ENCODE measurements at regions not wholly inside any gene's neighbourhood (a gene's known extent, or its start where the extent isn't known, plus 50 kb on each side); places are given as distances from the start of the nearest gene placed in this dataset.
A peak's percentile ranks its signal among the peaks of the same experiment; 100 is the strongest.

GRCh38 chr1:55662875-55663274 is 447.7 kb upstream of the USP24 start:
- Histone ChIP-seq H3K4me3 (no peak overlapping the region), H3K4me1 (ENCODE audit: control insufficient read depth in 5 of 5, insufficient read depth in 5 of 5, low read length in 5 of 5) (peaks cover 0 to 11% (median 0%) of the 10 kb centered on the region in 5 donors), H3K36me3 (ENCODE audit: control insufficient read depth in 4 of 4, insufficient read depth in 4 of 4, low read length in 4 of 4) (no peaks in the 10 kb centered on the region), H3K9me3 (ENCODE audit: control insufficient read depth in 4 of 4, insufficient read depth in 3 of 4, low read length in 3 of 4) (no peaks in the 10 kb centered on the region), H3K9ac (ENCODE audit: insufficient read depth in 1 of 2, low read length in 2 of 2) (no peak overlapping the region), H3K27me3 (ENCODE audit: control insufficient read depth in 3 of 3, insufficient read depth in 3 of 3, low read length in 2 of 3) (no peaks in the 10 kb centered on the region), H3K27ac (ENCODE audit: low read depth in 1 of 2, low read length in 1 of 2) (no peak overlapping the region)
- ATAC-seq (ENCODE audit: insufficient read depth, low FRiP score) (no peak), DNase-seq (no peak)
- TF ChIP-seq CTCF (IDR thresholded peaks at IDR 0.05; ENCODE audit: control extremely low read depth, extremely low read depth), result no peak
- 89 to 92% methylated on average over 3 of the region's 3 CpGs for WGBS, 2 donors

- DNase-seq (peak in 2 of 3 donors; percentile 55 to 56), ATAC-seq (ENCODE audit: insufficient read depth, low FRiP score) (no peak)
- Histone ChIP-seq H3K27me3 (ENCODE audit: control insufficient read depth in 3 of 3, insufficient read depth in 3 of 3, low read length in 2 of 3) (no peaks in the 10 kb centered on the region), H3K9ac (ENCODE audit: insufficient read depth in 1 of 2, low read length in 2 of 2) (no peak overlapping the region), H3K4me3 (no peak overlapping the region), H3K4me1 (ENCODE audit: control insufficient read depth in 5 of 5, insufficient read depth in 5 of 5, low read length in 5 of 5) (peaks cover 0 to 11% (median 0%) of the 10 kb centered on the region in 5 donors), H3K36me3 (ENCODE audit: control insufficient read depth in 4 of 4, insufficient read depth in 4 of 4, low read length in 4 of 4) (no peaks in the 10 kb centered on the region), H3K27ac (ENCODE audit: low read depth in 1 of 2, low read length in 1 of 2) (no peak overlapping the region), H3K9me3 (ENCODE audit: control insufficient read depth in 4 of 4, insufficient read depth in 3 of 4, low read length in 3 of 4) (no peaks in the 10 kb centered on the region)
- WGBS, 2 donors, result 71 to 81% methylated on average over 2 of the region's 2 CpGs
- no peak for TF ChIP-seq CTCF (IDR thresholded peaks at IDR 0.05; ENCODE audit: control extremely low read depth, extremely low read depth)
These were observed 443.8 kb upstream of the USP24 start for GRCh38 chr1:55658917-55659316.

GRCh38 chr1:55654750-55655149 is 439.6 kb upstream of the USP24 start:
- Histone ChIP-seq H3K9ac (ENCODE audit: insufficient read depth in 1 of 2, low read length in 2 of 2) (no peak overlapping the region), H3K27ac (ENCODE audit: low read depth in 1 of 2, low read length in 1 of 2) (no peak overlapping the region), H3K4me1 (ENCODE audit: control insufficient read depth in 5 of 5, insufficient read depth in 5 of 5, low read length in 5 of 5) (peaks cover 0 to 14% (median 0%) of the 10 kb centered on the region in 5 donors), H3K36me3 (ENCODE audit: control insufficient read depth in 4 of 4, insufficient read depth in 4 of 4, low read length in 4 of 4) (no peaks in the 10 kb centered on the region), H3K4me3 (no peak overlapping the region), H3K27me3 (ENCODE audit: control insufficient read depth in 3 of 3, insufficient read depth in 3 of 3, low read length in 2 of 3) (no peaks in the 10 kb centered on the region), H3K9me3 (ENCODE audit: control insufficient read depth in 4 of 4, insufficient read depth in 3 of 4, low read length in 3 of 4) (no peaks in the 10 kb centered on the region)
- ATAC-seq (ENCODE audit: insufficient read depth, low FRiP score), result no peak
- 58 to 87% methylated on average over 4 of the region's 4 CpGs for WGBS, 2 donors
- no peak for DNase-seq
- TF ChIP-seq CTCF (IDR thresholded peaks at IDR 0.05; ENCODE audit: control extremely low read depth, extremely low read depth), result no peak

- H3K9me3 ChIP-seq (ENCODE audit: control insufficient read depth in 4 of 4, insufficient read depth in 3 of 4, low read length in 3 of 4), result no peaks in the 10 kb centered on the region
- ATAC-seq (ENCODE audit: insufficient read depth, low FRiP score) (no peak), DNase-seq (no peak)
- no peak overlapping the region for H3K27ac ChIP-seq (ENCODE audit: low read depth in 1 of 2, low read length in 1 of 2)
- TF ChIP-seq CTCF (IDR thresholded peaks at IDR 0.05; ENCODE audit: control extremely low read depth, extremely low read depth), result no peak
- no peaks in the 10 kb centered on the region for H3K27me3 ChIP-seq (ENCODE audit: control insufficient read depth in 3 of 3, insufficient read depth in 3 of 3, low read length in 2 of 3)
- no peaks in the 10 kb centered on the region for H3K36me3 ChIP-seq (ENCODE audit: control insufficient read depth in 4 of 4, insufficient read depth in 4 of 4, low read length in 4 of 4)
- H3K4me1 ChIP-seq (ENCODE audit: control insufficient read depth in 5 of 5, insufficient read depth in 5 of 5, low read length in 5 of 5), result peaks cover 0 to 13% (median 0%) of the 10 kb centered on the region in 5 donors
- no peak overlapping the region for H3K9ac ChIP-seq (ENCODE audit: insufficient read depth in 1 of 2, low read length in 2 of 2)
- H3K4me3 ChIP-seq, result no peak overlapping the region
These were observed 439.0 kb upstream of the USP24 start for GRCh38 chr1:55654171-55654570.
